ENCODE measurements at regions not wholly inside any gene's neighbourhood (a gene's known extent, or its start where the extent isn't known, plus 50 kb on each side); places are given as distances from the start of the nearest gene placed in this dataset.

DNA sequence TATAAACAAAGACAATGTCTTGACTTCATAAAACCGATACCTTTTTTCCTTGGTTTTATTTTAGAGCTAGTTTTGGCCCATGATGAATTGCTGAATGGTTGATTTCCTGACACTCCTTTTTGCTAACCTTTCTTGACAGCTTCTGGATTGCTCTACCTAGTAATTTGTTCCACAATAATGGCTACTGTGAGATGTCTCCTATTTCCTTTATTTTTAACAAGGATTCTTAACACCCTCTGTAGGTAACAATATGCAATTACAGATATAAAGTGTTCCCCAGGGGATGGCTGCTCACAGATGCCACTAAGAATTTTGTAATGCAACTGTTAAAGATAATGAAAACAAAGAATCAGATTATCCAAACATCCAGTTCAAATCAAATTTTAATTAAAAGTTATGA is 100.8 kb upstream of the ATP5MC3 start:
- TF ChIP-seq RAD21 (conservative IDR thresholded peaks at IDR 0.05 in 1 of 2, IDR thresholded peaks at IDR 0.05 in 1 of 2) = peak; percentile 57 to 60
- TF ChIP-seq SMC3 (IDR thresholded peaks at IDR 0.05) = peak; percentile 60
- TF ChIP-seq, protein P1, sequence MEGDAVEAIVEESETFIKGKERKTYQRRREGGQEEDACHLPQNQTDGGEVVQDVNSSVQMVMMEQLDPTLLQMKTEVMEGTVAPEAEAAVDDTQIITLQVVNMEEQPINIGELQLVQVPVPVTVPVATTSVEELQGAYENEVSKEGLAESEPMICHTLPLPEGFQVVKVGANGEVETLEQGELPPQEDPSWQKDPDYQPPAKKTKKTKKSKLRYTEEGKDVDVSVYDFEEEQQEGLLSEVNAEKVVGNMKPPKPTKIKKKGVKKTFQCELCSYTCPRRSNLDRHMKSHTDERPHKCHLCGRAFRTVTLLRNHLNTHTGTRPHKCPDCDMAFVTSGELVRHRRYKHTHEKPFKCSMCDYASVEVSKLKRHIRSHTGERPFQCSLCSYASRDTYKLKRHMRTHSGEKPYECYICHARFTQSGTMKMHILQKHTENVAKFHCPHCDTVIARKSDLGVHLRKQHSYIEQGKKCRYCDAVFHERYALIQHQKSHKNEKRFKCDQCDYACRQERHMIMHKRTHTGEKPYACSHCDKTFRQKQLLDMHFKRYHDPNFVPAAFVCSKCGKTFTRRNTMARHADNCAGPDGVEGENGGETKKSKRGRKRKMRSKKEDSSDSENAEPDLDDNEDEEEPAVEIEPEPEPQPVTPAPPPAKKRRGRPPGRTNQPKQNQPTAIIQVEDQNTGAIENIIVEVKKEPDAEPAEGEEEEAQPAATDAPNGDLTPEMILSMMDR (IDR thresholded peaks at IDR 0.05) = peak; percentile 56
- no peak for TF ChIP-seq NFE2L2 (conservative IDR thresholded peaks at IDR 0.05; ENCODE audit: low read length)
- Histone ChIP-seq H3K4me2 (no peak overlapping the region), H3K4me1 (no peaks in the 10 kb centered on the region), H3K27ac (no peak overlapping the region), H3K9me3 (no peaks in the 10 kb centered on the region), H3K4me3 (no peak overlapping the region)
- ATAC-seq (peak; percentile 85 to 93), FAIRE-seq (no peak), DNase-seq (ENCODE audit: low read depth in 1 of 2, low spot score in 1 of 2) (peak; percentile 32 to 64)
- POLR2A ChIA-PET = no interaction called here
- CTCF ChIA-PET = interaction anchor here (0.6 to 4.0 kb wide), 13 partner anchors 9 to 764 kb away, joined by 3 to 23 read pairs (median 4); no protein-coding TSS in a partner anchor
- 3% methylated on average over 1 of the region's 1 CpG for WGBS (ENCODE audit: missing lambda C conversion rate)

GRCh38 chr2:175277772-175278171 is 96.3 kb upstream of the ATP5MC3 start:
- DNase-seq (ENCODE audit: low read depth in 1 of 2, low spot score in 1 of 2) = no peak
- no peak for ATAC-seq

GRCh38 chr2:175275539-175275938 is 94.0 kb upstream of the ATP5MC3 start:
- no peak overlapping the region for H3K4me2 ChIP-seq
- ChIA-PET CTCF (interaction anchor here (1.3 kb wide), 2 partner anchors 24 to 72 kb away, joined by 3 to 4 read pairs; no protein-coding TSS in a partner anchor), POLR2A (no interaction called here)
- WGBS (ENCODE audit: missing lambda C conversion rate) = 6% methylated on average over 2 of the region's 2 CpGs
- H3K9me3 ChIP-seq = no peaks in the 10 kb centered on the region
- FAIRE-seq (no peak), ATAC-seq (no peak), DNase-seq (ENCODE audit: low read depth in 1 of 2, low spot score in 1 of 2) (no peak)
- no peak overlapping the region for H3K4me3 ChIP-seq
- no peak overlapping the region for H3K27ac ChIP-seq
- H3K4me1 ChIP-seq = no peaks in the 10 kb centered on the region
- TF ChIP-seq EHF (CRISPR knock-in tag; IDR thresholded peaks at IDR 0.05) = no peak
- TF ChIP-seq FOSL2 (IDR thresholded peaks at IDR 0.05) = no peak
- no peak for TF ChIP-seq FOSL2 (CRISPR knock-in tag; IDR thresholded peaks at IDR 0.05)
- TF ChIP-seq USF2 (IDR thresholded peaks at IDR 0.05) = no peak
- TF ChIP-seq EP300 (IDR thresholded peaks at IDR 0.05) = no peak
- TF ChIP-seq SMC3 (IDR thresholded peaks at IDR 0.05) = no peak
- TF ChIP-seq, protein P2, sequence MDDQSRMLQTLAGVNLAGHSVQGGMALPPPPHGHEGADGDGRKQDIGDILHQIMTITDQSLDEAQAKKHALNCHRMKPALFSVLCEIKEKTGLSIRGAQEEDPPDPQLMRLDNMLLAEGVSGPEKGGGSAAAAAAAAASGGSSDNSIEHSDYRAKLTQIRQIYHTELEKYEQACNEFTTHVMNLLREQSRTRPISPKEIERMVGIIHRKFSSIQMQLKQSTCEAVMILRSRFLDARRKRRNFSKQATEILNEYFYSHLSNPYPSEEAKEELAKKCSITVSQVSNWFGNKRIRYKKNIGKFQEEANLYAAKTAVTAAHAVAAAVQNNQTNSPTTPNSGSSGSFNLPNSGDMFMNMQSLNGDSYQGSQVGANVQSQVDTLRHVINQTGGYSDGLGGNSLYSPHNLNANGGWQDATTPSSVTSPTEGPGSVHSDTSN (IDR thresholded peaks at IDR 0.05) = no peak
- TF ChIP-seq, protein P3, sequence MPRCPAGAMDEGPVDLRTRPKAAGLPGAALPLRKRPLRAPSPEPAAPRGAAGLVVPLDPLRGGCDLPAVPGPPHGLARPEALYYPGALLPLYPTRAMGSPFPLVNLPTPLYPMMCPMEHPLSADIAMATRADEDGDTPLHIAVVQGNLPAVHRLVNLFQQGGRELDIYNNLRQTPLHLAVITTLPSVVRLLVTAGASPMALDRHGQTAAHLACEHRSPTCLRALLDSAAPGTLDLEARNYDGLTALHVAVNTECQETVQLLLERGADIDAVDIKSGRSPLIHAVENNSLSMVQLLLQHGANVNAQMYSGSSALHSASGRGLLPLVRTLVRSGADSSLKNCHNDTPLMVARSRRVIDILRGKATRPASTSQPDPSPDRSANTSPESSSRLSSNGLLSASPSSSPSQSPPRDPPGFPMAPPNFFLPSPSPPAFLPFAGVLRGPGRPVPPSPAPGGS (IDR thresholded peaks at IDR 0.05) = no peak
- TF ChIP-seq ZSCAN20 (CRISPR knock-in tag; IDR thresholded peaks at IDR 0.05) = no peak
- TF ChIP-seq ESRRA (IDR thresholded peaks at IDR 0.05; ENCODE audit: borderline replicate concordance, low read length) = no peak

More at GRCh38 chr2:175277772-175278171, 96.3 kb upstream of the ATP5MC3 start:
- H3K4me1 ChIP-seq = no peaks in the 10 kb centered on the region
- TF ChIP-seq FOXS1 (CRISPR knock-in tag; IDR thresholded peaks at IDR 0.05) = no peak
- TF ChIP-seq, protein P2 (IDR thresholded peaks at IDR 0.05) = no peak
- no peak for TF ChIP-seq ELK1 (IDR thresholded peaks at IDR 0.05; ENCODE audit: low read depth, low read length)
- no peak for TF ChIP-seq KDM5A (IDR thresholded peaks at IDR 0.05)
- TF ChIP-seq POLR2A (IDR thresholded peaks at IDR 0.05; ENCODE audit: low read length) = no peak
- TF ChIP-seq EHMT2 (IDR thresholded peaks at IDR 0.05; ENCODE audit: low read depth) = no peak
- TF ChIP-seq FOSB (CRISPR knock-in tag; IDR thresholded peaks at IDR 0.05) = no peak
- no peak for TF ChIP-seq MAZ (IDR thresholded peaks at IDR 0.05; ENCODE audit: borderline replicate concordance, low read depth, low read length)
- CTCF ChIA-PET = no interaction called here
- H3K4me2 ChIP-seq = no peak overlapping the region
- no peaks in the 10 kb centered on the region for H3K9me3 ChIP-seq
- FAIRE-seq = no peak
- no peak overlapping the region for H3K4me3 ChIP-seq
- no peak overlapping the region for H3K27ac ChIP-seq
- 49% methylated on average over 2 of the region's 2 CpGs for WGBS (ENCODE audit: missing lambda C conversion rate)
- POLR2A ChIA-PET = no interaction called here
